NCI-H526 treated with DMSO at 0.1 percent for 48 hours (cell line): ENCODE measurements at regions not wholly inside any gene's neighbourhood (a gene's known extent, or its start where the extent isn't known, plus 50 kb on each side); places are given as distances from the start of the nearest gene placed in this dataset.
"Not testable (repeated sequence)": the region's sequence is repeated elsewhere in the genome, so short reads cannot be mapped to it uniquely, and the experiment has no call there.

Source experiments
- DNase-seq: peaks from one replicate; lab custom pipeline; 2025; lab: John Stamatoyannopoulos, UW

DNA sequence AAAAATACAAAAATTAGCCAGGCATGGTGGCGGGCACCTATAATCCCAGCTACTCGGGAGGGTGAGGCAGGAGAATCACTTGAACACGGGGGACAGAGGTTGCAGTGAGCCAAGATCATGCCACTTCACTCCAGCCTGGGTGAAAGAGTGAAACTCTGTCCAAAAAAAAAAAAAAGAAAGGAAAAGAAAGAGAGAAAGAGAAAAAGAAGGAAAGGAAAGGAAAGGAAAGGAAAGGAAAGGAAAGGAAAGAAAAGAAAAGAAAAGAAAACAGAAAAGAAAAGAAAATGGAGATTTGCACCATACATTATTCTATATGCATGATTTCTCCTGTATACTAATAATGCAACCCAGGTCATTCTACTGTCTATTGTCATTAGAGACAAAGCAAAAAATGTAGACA is 421.5 kb downstream of the PCDH19 start:
- DNase-seq, result not testable (repeated sequence)

DNA sequence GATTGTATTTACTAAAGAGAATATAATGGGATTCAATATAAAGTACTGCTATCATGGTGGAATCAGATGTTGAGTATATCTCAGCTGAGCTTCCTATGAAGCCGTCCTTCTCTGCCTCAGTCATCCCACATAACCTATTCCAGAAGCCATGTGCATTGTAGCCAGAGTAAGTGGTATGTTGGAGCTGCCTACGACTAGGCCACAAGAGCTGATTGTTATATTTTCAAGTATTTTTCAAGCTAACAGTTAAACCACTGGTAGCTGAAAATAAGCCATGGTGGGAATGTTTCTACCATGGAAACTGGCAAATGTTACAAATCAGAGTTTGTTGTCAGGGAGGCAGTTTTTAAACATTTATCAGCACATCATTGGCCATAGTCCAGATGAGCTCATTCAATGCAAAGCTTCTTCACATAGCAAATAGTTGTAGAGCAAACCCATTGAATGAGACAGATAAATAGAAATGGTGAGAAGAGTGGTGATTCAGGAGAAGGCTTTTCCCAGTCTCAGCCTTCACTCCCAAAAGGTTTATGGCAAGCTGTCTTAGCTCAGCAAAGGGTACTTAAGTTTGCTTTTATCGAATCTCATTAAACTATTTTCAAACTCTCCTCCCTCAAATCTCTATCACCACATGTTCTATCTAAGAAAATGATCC is 436.4 kb downstream of the PCDH19 start:
- DNase-seq, result no peak

DNA sequence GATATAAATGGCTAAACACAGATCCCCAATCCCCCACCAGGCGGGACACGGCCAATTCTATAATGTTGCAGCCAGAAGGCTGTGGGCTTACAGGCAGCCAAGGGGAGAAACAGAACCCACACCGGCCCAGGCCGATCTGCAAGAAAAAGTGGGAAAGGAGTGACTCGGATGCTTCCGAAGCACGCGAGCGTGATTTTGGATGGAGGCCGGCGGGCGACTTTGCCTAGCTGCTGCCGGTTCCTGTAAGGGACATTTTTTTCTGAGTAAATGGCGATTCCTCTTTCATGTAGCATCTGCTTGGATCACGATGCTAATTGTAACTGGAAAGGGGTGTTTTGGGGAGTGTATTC is 470.2 kb downstream of the PCDH19 start:
- no peak for DNase-seq

DNA sequence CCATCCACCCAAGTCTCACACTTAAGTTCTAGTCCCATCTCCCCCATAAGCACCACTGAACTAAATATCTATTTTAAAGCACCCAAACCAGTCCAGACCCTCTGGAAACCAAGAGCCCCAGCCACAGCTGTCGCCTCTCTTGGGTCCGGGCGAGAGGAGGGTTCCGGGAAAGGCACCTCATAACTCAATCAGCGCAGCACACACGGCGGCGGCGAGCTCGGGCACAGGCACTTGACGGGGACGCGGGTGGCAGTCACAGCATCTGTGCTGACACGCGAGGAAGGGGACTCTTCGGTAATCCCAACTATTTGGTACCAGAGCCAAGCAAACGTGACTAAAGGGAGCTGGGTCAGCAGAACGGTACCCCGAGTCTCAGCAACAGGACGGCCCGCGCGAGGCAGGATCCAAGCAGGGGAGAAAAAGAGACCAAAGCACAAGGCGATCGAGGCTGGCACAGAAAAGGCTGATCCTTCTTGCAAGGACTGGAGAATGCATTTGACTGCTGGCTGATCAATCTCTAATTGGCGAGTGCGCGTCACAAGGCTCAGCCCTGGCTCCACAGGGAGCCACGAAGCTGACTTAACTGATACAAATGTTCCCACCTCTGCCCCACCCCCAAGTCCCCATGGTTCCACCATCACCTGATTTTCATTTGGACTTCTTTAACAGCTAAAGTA is 470.7 kb downstream of the PCDH19 start:
- not testable (repeated sequence) for DNase-seq

DNA sequence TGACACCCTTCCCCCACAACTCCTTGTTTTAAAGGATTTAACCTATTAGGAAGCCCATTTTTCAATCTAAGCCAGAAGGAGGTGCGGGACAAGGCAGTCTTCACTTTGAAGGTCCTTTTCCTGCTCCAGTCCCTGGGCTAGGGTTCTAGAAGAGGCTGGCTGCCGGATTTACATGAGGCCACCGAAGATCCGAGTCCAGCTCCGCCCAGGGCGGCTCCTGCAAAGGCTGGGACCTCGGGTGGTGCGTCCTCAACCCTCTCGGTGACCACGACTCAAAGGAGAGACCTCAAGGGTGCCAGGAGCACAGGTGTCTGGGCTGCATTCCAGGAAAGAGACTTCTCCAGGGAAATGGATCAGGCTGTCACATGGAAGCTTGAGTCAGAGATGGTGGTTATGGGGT is 471.6 kb downstream of the PCDH19 start:
- DNase-seq, result no peak

DNA sequence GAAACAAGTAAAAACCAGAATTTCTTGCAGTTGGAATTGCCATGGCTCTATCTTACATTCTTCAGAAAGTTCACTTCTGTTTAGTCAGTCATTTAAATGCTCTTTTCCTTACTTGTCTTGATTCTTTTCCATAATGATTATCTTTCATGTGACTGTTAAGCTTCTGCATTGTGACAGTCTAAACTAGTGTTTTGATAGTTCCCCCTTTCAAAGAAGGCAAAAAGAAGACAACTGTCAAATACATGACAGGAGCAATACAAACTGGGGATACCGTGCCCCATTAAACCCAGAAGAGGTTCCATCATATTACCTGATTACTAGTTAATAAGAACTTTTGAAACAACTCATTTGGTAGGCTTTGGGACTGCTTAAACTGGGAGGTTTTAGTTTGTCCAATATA is 476.2 kb downstream of the PCDH19 start:
- DNase-seq, result no peak

DNA sequence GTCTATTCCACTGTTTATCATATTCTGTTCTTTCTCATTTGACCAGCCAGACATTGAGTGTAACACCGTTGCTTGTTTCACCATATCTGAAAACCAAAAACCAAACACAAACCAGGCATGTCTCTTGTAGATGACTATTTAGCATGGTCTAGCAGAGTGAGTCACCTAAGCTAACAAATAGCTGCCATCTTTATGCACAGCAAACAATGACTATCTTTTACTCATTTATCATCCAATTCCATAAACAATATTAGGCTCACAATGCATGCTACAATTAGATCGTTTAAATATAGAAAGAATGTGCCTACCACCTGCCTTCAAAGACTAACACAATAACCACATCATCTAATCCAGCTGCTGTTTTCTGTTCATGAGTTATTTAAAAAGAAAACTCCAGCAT is 495.4 kb downstream of the PCDH19 start:
- no peak for DNase-seq

DNA sequence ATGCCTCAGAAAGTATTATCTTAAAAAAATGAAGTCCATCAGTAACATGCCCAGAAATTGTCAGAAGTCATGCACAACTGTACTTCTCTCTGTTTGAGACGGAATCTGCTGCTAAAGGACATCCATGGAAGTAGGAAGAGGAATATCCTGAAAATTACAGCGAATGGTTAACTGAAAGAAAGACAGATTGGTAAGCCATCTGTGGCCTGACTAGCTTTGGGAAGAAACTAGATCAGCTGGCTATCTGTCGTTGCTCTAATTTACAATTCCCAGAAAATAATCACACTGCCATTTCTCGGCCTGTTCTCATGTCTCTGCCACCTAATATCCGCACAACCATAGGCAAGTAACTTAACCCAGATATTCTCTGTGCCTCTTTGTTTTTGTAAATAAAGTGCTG is 496.5 kb downstream of the PCDH19 start:
- no peak for DNase-seq

DNA sequence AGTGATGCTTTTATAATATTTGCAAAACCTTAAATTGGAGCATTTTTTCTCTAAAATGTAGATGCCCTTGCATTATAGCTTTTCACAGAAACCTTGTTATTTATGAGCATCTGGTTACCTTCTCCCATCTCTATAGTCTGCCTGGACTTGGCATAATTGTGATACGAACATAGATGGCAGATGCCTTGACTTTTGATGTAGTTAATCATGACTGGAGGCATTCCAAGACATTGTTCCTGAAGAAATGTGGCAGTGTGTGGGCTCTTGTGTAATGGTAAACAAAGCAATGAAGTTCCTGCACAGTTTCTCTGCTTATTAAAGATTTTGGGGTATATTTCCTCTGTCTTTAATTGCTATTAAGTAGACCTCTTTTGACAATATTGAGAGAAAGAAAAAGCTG is 500.1 kb downstream of the PCDH19 start:
- no peak for DNase-seq

DNA sequence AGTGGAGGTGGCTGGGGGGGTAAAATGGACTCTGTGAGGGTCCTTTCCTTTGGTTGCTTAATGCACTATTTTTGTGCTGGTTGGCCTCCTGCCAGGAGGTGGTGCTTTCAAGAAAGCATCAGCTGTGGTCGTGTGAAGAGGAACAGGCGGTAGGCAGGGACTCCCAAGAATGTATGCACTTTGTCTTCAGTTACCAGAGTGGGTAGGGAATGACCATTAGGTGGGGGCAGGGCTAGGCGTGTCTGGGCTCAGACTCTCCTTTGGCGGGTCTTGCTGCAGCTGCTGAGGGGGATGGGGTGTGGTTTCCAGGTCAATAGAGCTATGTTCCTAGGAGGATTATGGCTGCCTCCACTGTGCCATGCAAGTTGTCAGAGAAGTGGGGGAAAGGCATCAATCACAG is 509.0 kb downstream of the PCDH19 start:
- DNase-seq, result no peak

DNA sequence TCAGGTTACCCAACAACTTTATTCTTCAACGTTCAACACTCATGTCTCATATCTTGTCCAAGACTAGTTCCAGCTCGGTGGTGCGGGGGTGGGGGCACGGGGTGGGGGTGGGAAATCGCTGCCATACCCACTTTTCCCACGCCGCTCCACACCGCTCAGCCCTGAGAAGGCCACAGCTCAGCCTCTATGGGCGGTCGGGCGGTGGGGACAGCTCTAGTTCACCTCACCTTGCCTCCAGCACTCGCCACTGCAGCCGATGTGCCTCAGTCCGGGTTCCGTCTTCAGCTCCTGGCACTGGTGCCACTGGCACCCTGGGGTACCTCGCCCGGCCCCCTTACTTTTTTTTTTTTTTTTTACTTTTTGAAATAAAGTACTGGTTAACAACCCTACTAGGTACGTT is 522.2 kb downstream of the PCDH19 start:
- DNase-seq, result no peak

DNA sequence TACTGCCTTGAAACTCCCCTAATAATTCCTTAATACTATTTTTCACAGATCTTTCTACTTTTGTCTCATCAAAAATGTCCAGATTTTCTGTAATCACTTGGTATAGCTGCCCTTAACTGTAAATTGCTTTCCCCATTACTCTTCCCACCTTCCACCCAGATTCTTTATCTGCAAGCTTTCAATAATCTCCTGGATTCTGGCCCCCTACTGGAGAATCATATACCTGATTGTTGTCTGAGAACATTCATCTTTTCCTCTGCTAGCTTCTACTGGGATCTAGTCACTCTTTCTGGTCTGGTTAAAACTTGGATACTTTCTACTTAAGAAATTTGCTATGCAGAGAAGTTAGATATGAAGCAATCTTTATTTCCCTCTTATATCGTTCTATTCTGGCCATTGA is 552.6 kb downstream of the PCDH19 start:
- DNase-seq, result no peak

DNA sequence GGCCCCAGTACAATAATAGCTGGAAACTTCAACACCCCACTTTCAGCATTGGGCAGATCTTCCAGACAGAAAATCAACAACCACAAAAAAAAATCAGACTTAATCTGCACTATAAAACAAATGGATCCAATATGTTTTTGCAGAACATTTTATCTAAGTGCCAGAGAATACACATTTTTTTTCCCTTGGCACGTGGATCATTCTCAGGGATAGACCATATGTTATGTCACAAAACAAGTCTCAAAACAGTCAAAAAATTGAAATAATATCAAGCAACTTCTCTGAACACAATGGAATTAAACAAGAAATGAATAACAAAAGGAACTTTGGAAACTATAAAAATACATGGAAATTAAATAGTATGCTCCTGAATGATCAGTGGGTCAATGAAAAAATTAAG is 576.3 kb downstream of the PCDH19 start:
- no peak for DNase-seq

DNA sequence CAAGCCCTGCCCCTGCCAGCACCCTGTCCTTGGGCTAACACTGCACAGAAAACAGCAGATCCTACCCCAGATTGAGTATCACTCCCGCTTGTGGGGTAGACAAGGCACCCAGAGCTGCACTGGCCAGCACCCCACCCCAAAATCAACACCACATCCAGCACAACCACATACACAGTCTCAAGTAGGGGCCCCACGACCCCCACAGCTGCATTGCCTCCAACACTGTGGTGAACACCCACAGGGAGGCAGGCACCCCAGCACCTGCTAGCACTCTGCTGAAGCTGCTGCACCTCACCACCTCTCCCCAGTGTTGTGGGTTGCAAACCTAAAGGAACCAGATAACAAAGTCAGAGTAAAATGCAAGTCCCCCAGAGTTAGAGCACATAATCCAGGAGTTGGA is 589.9 kb downstream of the PCDH19 start:
- DNase-seq, result no peak

DNA sequence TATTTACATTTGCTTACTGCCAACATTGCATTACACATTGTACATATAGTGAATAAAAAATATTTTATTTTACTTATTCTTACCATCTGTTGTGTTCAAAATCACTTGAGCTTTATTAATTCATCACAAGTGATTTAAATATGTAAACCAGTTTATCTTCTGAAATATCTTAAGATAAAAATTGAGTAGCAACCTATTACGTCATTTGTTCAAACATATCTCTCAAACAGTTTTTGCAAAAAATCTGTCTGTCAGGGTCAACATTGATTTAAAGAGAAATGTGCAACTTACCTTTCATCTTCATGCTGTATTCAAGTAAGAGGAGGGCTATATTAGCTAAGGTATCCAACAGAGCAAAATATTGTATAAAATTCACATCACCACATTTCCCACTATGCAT is 610.1 kb downstream of the PCDH19 start:
- no peak for DNase-seq

DNA sequence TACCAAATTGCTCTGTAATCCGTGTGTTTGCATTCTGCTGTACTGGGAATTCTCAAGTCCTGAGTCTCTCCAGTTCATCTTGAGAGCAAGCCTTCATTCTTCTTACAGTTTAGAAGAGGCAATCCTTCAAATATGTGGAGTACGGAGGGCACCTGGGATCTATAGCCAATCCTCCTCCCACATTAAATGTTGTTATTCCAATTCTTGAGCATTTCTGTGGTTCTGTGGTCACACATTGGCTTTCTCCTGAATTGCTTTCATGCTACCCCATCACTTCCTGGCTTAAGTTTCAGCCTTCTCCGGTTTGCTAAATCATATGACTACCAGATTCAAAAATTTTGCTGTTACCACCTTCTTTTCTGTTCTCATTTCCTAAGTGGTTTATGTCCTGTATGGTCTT is 611.1 kb downstream of the PCDH19 start:
- no peak for DNase-seq

DNA sequence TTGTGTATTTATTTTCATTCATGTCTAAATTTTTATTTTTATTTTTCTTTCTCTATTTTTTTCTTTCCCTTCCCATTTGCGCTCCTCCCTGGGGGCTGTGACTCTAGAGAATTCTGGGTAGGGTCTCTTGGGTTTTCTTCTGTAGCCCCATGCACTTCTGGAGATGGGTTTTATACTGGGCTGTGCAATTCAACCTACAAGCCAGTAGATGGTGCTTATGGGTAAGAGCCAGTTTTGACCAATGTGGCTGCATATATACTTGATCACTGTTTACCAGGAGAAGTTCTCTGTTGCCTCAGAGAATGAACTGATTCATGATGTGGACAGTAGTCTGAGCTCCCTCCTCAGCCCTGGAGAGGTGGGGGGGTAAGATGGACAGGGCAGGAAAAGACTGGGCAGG is 614.6 kb downstream of the PCDH19 start:
- no peak for DNase-seq

DNA sequence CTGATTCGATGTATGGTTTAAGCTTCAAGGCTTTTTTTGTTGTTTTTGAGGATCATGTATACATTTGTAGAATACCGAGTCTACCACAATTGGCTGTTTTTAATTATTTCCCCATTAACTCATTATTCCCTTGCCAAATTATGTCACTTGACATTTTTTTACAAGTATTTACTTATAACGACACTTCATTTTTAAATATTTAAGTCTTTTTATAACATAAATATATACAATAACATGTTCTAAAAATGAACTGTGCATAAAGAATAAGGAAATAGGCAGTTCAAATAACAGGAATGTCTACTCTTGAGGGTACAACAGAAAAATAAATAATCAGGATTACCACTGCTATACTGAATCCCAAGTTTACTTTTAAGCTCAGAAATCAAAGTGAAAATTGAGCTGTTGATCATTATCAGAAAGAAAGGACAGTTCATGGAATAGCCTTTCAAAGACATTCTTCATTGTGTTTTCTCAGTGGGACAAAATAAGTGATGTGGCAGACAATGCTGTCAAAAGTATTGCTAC is 627.5 kb downstream of the PCDH19 start:
- no peak for DNase-seq

DNA sequence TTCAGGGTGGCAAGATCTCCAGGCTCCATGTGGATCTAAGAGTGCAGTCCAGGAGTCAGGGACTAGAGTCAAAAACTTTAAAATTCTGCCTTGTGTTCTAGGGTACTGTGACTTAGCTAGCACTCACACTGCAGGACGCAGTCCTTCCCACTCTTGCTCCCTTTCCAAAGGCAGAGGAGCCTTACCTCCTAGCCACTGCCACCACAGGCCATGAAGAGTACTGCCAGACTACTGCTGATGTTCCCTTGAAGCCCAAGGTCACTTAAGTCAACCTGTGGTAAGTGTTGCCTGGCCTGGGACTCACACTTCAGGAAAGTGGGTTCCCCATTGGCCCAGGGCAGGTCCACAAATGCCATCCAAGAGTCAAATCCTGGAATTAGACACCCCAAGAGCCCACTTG is 632.2 kb downstream of the PCDH19 start:
- DNase-seq, result no peak

DNA sequence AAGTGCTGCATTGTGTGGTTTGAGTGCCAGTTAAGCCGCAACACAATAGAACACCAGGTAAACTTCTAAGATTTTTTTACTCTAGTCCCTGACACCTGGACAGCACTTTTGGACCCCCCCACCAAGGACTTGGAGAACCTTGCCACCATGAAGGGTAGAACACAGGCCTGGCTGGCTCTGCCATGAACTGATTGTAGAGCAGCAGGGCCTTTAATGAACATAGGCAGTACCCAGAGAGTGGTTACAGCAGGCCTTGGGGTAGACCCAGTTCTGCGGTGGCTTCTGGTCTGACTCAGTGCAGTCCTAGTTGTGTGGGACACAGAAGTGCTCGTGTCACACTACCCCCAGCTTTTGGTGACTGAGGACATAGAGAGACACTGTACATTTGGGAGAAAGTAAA is 648.3 kb downstream of the PCDH19 start:
- no peak for DNase-seq

DNA sequence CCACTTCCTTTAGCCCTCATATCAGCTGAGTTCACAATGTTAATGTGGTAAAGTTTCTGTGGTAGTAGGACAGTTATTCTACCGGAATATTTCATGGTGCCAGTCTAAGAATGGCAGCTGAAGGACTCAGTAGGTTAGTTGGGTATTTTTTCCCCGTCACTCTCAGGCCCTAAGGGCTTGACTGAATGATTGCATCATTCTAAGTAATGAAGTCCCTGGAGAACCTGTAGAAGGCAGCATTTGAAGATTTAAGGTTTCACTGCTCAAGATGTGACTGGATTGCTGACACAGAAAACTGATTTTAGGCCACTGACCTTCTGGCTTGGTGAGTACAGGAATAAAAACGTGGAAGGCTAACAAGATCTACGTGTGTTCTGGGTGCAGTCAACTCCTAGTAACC is 657.3 kb downstream of the PCDH19 start:
- no peak for DNase-seq

DNA sequence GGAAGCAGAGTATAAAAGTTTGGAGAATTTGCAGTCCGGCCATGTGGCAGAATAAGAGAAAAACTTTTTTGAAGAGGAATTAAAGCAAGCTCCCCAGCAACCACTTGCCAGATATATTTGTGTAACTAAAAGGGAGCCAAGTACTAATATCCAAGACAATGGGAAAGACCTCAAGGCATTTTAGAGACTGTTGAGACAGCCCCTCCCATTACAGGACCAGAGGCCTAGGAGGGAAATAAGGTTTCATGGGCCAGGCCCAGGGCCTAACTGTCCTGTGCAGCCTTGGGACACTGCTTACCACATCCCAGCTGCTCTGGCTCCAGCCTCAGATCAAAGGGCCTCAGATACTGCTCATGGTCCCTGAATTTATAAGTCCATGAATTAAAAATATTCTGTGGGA is 659.4 kb downstream of the PCDH19 start:
- DNase-seq, result no peak

DNA sequence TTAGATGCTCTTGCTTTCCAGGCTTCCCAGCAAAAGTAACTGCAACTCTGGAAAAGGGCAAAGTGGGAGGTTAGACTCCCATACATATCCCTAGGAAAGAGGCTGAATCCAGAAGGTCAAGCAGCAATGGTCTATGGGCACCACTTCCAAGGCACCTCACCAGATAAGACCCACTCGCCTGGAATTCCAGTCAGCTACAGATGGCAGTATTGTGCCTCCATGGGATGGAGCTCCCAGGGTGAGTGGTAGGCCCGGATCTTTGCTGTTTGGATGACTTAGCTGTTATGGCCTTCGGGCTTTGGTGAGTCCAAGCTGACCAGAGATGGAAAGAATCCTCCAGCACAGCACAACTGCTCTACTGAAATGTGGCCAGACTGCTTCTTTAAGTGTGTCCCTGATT is 688.0 kb downstream of the PCDH19 start:
- DNase-seq, result no peak

DNA sequence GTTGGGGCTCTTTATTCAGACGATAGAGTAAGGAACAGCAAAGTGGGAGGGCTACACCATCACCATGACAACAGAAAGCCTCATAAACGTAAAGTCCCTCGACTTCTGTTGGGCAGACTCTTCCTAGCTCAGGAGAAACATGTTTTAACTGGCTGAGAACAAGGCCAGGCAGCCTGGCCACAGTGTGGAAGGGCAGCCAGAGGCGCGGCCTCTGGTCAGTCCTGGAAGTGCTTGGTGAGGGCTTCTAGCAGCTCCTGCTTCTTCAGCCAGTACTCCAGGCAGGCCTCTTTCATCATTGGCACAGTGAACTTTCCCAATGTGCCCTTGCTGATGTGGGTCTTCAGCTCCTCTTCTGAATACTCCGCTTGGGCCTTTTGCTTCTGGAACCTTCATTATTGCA is 690.9 kb downstream of the PCDH19 start:
- DNase-seq, result no peak
